ENCODE measurements at regions not wholly inside any gene's neighbourhood (a gene's known extent, or its start where the extent isn't known, plus 50 kb on each side); places are given as distances from the start of the nearest gene placed in this dataset.

GRCh38 chr16:47880653-47881052, 275.1 kb downstream of the ABCC12 start:
- no peak for TF ChIP-seq POLR2A (IDR thresholded peaks at IDR 0.05)
- TF ChIP-seq, protein P1, sequence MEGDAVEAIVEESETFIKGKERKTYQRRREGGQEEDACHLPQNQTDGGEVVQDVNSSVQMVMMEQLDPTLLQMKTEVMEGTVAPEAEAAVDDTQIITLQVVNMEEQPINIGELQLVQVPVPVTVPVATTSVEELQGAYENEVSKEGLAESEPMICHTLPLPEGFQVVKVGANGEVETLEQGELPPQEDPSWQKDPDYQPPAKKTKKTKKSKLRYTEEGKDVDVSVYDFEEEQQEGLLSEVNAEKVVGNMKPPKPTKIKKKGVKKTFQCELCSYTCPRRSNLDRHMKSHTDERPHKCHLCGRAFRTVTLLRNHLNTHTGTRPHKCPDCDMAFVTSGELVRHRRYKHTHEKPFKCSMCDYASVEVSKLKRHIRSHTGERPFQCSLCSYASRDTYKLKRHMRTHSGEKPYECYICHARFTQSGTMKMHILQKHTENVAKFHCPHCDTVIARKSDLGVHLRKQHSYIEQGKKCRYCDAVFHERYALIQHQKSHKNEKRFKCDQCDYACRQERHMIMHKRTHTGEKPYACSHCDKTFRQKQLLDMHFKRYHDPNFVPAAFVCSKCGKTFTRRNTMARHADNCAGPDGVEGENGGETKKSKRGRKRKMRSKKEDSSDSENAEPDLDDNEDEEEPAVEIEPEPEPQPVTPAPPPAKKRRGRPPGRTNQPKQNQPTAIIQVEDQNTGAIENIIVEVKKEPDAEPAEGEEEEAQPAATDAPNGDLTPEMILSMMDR (IDR thresholded peaks at IDR 0.05): no peak
